ENCODE measurements at regions not wholly inside any gene's neighbourhood (a gene's known extent, or its start where the extent isn't known, plus 50 kb on each side); places are given as distances from the start of the nearest gene placed in this dataset.

- no peaks in the 10 kb centered on the region for H3K36me3 Mint-ChIP-seq (ENCODE audit: low read depth)
- Histone ChIP-seq H3K9me3 (ENCODE audit: control insufficient read depth, low read length) (peaks cover 10% of the 10 kb centered on the region), H3K4me3 (ENCODE audit: low read length) (no peak overlapping the region), H3K9ac (ENCODE audit: extremely low read depth, low read length, poor library complexity, severe bottlenecking) (no peak overlapping the region), H3K27me3 (ENCODE audit: control insufficient read depth, insufficient read depth, low read length, poor library complexity, severe bottlenecking) (no peaks in the 10 kb centered on the region), H3K36me3 (ENCODE audit: control insufficient read depth, insufficient read depth, low read length) (no peaks in the 10 kb centered on the region), H3K4me1 (ENCODE audit: control insufficient read depth, insufficient read depth, low read length) (no peaks in the 10 kb centered on the region), H3K27ac (ENCODE audit: low read depth, low read length) (no peak overlapping the region)
- H3K9me3 Mint-ChIP-seq = peaks cover 14% of the 10 kb centered on the region
- no peaks in the 10 kb centered on the region for H3K4me1 Mint-ChIP-seq
- DNase-seq = no peak
- H3K27ac Mint-ChIP-seq = no peak overlapping the region
- TF ChIP-seq CTCF (conservative IDR thresholded peaks at IDR 0.05) = no peak
- peaks cover 9% of the 10 kb centered on the region for H3K27me3 Mint-ChIP-seq (ENCODE audit: insufficient read depth)
- no peak overlapping the region for H3K4me3 Mint-ChIP-seq
- 80 to 82% methylated on average over 1 to 2 of the region's 3 CpGs for WGBS, 2 experiments (ENCODE audit: insufficient coverage in 1 of 2, insufficient read length in 1 of 2)
Observed at GRCh38 chr11:69366591-69366990, 72.6 kb downstream of the MYEOV start.

GRCh38 chr11:69367211-69367964, 73.4 kb downstream of the MYEOV start:
- Histone ChIP-seq H3K9me3 (ENCODE audit: control insufficient read depth, low read length) (peaks cover 10% of the 10 kb centered on the region), H3K4me3 (ENCODE audit: low read length) (no peak overlapping the region), H3K4me1 (ENCODE audit: control insufficient read depth, insufficient read depth, low read length) (no peaks in the 10 kb centered on the region), H3K27ac (ENCODE audit: low read depth, low read length) (no peak overlapping the region), H3K9ac (ENCODE audit: extremely low read depth, low read length, poor library complexity, severe bottlenecking) (no peak overlapping the region), H3K36me3 (ENCODE audit: control insufficient read depth, insufficient read depth, low read length) (no peaks in the 10 kb centered on the region), H3K27me3 (ENCODE audit: control insufficient read depth, insufficient read depth, low read length, poor library complexity, severe bottlenecking) (no peaks in the 10 kb centered on the region)
- no peak for TF ChIP-seq CTCF (conservative IDR thresholded peaks at IDR 0.05)
- Mint-ChIP-seq H3K4me3 (no peak overlapping the region), H3K36me3 (ENCODE audit: low read depth) (no peaks in the 10 kb centered on the region), H3K4me1 (no peaks in the 10 kb centered on the region), H3K9me3 (peaks cover 14% of the 10 kb centered on the region), H3K27me3 (ENCODE audit: insufficient read depth) (peaks cover 9% of the 10 kb centered on the region), H3K27ac (no peak overlapping the region)
- WGBS, 2 experiments (ENCODE audit: insufficient coverage in 1 of 2, insufficient read length in 1 of 2) = 92 to 96% methylated on average over 9 to 13 of the region's 13 CpGs
- DNase-seq = peak; percentile 13

GRCh38 chr11:69368119-69368880, 74.3 kb downstream of the MYEOV start:
- Histone ChIP-seq H3K27ac (ENCODE audit: low read depth, low read length) (no peak overlapping the region), H3K9ac (ENCODE audit: extremely low read depth, low read length, poor library complexity, severe bottlenecking) (no peak overlapping the region), H3K36me3 (ENCODE audit: control insufficient read depth, insufficient read depth, low read length) (no peaks in the 10 kb centered on the region), H3K9me3 (ENCODE audit: control insufficient read depth, low read length) (peaks cover 10% of the 10 kb centered on the region), H3K27me3 (ENCODE audit: control insufficient read depth, insufficient read depth, low read length, poor library complexity, severe bottlenecking) (no peaks in the 10 kb centered on the region), H3K4me3 (ENCODE audit: low read length) (no peak overlapping the region), H3K4me1 (ENCODE audit: control insufficient read depth, insufficient read depth, low read length) (no peaks in the 10 kb centered on the region)
- 87 to 100% methylated on average over 4 to 10 of the region's 10 CpGs for WGBS, 2 experiments (ENCODE audit: insufficient coverage in 1 of 2, insufficient read length in 1 of 2)
- no peaks in the 10 kb centered on the region for H3K36me3 Mint-ChIP-seq (ENCODE audit: low read depth)
- H3K27me3 Mint-ChIP-seq (ENCODE audit: insufficient read depth) = peaks cover 9% of the 10 kb centered on the region
- no peak for TF ChIP-seq CTCF (conservative IDR thresholded peaks at IDR 0.05)
- no peak overlapping the region for H3K4me3 Mint-ChIP-seq
- DNase-seq = peak; percentile 22
- H3K27ac Mint-ChIP-seq = no peak overlapping the region
- no peaks in the 10 kb centered on the region for H3K4me1 Mint-ChIP-seq
- H3K9me3 Mint-ChIP-seq = peaks cover 14% of the 10 kb centered on the region

All from endodermal cell (in vitro differentiated cells).